CD4-positive, alpha-beta T cell treated with Interleukin-2 at 100 ng/mL for 4 hours (primary cell): ENCODE measurements at regions not wholly inside any gene's neighbourhood (a gene's known extent, or its start where the extent isn't known, plus 50 kb on each side); places are given as distances from the start of the nearest gene placed in this dataset.

Experiments
- DNase-seq: peaks from one replicate; pipeline ENCODE4 v3.0.0-alpha.2; 2020; ENCODE audit warnings: low spot score

DNA sequence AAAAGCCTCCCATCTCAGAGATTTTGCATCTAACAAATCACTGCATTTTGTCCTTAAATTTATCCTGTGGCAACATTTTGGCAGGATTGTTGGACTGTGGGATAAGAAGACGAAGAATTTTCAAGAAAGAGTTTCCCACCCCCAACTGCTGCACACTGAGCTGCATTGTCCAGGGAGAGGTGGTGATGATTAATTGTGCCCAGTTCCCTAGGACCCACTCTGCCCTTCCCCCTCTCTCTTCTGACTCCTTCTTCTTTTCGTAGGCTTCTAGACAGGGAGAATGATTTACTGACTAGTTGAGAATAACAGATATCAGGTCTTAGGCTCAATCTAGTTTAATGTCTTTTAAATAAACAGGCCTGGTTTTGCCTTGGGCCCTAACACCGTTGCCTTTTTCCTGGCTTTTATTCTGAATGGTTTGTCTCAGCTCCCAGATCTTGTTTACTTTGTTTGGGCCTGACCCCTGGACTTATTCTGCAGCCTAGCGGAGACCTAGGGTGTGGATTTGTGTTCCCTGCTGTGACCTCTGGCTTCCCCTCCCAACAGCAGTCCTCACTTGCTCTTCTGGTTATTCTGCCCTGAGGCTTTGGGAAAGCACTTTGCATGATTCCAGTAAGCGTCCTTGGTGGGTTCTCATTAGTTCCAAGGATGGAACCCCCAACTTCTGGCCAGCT lies 233.3 kb downstream of the INSIG2 start:
- no peak for DNase-seq

DNA sequence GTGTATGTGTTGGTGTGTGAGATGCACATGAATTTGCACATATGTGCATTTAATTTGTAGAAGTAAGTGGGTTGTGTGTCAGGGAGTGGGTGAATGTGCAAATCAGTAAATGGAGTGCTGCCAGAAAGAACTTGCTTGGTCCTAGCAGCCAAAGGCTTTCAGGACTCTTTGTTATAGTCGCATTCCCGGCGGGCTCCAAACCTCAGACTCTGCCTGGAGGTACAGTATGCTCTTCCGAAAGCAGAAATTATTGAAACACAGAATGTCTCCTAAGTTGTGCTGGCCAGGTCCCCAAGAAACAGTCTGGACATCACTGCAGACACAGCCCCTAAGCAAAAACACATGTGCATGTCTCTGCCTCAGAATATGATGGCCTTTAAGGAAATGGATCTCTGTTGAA lies 232.4 kb downstream of the INSIG2 start:
- DNase-seq: no peak

DNA sequence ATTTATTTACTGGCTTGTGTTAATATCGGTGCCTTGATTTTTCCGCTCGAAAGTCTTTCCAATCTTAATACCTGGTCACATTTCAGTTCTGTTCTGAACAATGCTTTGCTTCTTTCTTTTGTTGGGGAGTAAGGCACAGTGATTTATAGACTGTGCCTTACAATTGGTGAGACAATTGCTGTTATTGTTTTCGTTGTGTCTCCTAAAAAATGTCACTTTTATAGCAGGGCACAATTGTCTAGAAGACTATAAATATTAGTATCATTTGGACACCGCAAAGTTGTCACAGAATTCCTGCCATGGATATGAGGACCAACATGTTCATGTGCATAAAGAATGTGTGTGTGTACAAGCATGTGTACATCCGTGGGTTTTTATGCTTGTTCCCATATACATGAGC lies 231.9 kb downstream of the INSIG2 start:
- no peak for DNase-seq

DNA sequence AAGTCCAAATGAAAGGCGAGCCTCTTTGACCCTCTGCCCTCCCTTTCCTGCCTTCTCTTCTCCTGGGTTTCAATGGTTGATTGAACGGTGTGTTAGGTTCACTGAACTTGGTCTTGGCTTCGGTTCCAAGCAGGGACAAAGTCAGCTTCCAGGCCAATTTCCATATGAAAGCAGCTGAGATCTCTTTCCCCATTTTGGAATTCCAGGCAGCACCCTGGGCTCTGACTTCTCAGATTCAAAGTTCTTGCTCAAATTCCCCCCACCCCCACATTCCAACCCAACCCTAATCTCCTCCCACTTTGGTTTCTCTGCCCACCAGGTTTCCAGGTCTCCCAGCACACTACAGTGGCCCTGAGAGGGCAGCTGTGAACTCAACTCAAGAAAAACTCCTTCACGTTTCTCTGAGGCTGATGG lies 231.0 kb downstream of the INSIG2 start:
- DNase-seq: no peak

DNA sequence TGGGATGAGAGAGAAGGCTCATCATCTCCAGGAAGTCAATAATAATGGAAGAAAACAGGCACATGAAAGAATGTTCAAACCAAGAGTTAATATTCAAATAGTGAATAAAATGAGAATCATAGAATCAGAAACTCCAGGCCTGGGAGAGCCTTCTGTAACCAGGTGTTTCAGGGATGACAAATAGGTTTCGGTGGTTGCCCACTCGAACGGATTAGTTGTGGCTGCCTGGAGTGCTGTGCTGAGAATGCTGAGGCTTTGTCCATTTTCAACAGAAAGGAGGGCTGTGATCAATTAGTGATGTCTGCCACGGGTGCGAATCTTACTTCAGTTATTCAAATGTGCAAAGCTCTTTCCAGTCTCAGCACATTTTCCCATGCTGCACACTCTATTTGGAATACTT lies 227.3 kb downstream of the INSIG2 start:
- DNase-seq: no peak

DNA sequence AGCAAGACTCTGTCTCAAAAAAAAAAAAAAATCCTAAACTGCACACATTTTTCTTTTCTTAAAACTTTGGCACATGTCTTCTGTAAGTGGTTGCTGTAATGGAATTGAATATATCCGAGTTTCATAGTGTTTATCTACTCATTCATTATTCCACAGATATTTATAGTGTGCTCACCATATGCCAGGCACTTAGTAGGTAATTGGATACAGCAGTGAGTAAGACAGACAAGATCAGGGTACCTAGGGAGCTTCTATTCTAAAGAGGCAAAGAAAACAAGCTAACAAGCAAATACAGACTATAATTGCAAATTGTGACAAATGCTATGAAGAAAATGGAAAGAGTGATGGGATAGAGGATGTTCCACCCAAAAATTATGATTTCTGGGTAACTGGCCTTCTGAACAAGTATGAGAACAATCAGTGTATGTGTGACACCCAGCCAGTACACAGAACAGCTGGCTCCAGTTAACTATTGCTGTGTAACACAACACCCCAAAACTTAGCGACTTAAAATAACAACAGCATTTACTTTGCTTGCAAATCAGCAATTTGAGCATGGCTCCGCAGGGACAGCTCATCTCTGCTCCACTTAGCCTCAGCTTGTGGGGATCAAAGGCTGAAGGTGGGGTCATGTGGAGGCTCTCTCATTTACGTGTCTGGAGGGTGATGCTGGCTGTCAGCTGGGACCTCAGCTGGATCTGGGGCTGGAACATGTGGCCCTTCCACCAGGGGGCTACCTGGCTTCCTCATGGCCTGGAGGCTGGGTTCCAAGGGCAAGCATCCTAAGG lies 224.9 kb downstream of the INSIG2 start:
- no peak for DNase-seq

DNA sequence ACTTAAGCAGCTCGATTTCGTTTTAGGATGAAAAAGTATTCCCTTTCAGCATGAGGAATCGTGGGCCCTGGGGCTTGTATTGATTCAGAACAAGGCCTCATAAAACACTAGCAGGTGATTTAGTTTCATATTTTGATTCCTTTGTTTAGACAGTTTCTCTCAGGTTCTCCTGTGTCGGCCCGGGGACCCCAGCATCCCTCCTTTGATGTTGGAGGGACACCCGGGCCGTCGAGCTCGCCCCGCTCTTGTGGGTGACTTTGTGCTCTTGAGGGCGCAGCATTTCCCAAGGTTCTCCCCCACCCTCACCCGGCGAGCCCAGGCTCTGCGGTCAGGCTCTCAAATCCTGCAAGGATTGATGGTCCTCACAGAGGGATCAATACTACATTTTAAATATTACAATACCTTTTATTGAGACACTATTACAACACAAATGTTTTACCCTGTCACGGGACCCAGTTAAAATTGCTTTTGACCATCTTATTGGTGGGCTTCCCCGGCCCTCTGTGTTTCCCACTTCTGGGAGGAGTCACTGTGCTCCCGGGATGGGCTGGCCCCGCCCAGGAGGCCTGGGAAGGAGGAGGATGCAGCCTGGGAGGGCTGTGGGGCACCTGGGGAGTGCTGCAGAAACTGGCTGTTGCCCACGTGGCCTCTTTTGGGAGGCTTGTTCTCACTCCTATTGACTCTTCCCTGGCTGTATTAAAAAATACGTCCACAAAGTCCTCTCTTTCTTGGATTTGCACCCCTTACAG lies 222.6 kb downstream of the INSIG2 start:
- no peak for DNase-seq

DNA sequence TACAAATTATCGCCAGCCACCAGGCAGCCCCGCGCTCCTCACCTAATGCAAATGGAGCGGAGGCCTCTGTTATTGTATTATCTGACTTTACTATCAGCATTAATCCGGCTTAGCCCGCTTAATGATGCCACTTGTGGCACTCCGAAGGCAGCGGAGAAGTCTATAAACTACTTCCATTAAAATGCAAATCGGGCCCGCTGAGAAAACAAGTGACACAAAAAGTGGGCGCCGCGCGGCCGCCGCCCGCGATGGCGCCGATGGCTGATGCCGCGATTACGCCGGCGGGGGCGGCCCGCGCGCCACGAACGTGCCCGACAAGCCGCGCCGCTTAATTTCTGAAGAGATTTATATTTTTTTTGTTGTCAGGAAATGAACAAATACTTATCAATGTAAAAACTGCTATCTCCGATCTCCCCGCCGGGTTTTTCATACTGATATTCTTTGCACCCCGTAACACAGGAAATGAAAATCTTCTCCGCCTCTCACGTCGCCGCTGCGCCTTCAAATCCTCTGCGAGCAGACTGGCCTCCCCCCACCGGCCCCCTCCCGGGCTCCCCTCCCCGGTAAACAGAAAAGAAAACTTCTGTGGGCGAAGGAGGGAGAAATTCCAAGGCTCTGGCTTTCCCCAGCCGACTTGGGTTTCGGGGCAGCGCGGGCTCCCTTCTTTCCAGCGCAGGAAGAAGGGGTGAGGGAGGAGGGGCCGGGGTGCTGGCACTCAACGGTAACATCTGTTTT lies 221.8 kb downstream of the INSIG2 start:
- DNase-seq: peak; percentile 55

DNA sequence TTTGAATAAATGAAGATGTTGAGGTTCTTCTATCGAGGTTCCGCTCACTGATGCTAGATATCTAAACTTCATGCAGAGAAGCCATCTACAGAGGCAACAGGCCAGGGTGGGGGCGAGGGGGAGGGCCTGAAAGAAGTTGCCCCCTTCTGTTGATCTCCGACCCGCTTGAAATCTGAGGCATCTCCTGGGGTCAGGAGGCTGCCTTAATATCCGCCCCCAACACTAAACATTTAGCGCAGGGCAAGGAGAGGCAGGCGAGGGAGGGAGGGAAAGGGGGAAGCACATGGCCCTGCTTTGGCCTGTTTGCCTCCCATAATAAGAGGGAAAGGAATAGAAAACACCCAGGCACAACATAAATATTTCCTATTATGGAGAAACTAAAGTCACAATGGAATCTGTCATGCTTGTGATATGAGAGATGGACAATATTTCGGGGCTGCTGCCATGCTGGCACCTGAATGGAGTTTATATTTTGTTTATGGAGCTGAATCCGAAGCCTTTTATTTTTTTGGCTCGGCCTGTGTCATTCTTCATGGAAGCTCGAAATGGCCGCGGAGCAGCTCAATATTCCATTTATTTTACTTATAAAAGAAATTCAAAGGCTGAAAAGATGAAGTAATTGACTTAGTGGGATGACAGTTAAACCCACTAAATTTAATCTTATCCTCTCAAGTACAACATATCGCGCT lies 221.1 kb downstream of the INSIG2 start:
- DNase-seq: no peak

DNA sequence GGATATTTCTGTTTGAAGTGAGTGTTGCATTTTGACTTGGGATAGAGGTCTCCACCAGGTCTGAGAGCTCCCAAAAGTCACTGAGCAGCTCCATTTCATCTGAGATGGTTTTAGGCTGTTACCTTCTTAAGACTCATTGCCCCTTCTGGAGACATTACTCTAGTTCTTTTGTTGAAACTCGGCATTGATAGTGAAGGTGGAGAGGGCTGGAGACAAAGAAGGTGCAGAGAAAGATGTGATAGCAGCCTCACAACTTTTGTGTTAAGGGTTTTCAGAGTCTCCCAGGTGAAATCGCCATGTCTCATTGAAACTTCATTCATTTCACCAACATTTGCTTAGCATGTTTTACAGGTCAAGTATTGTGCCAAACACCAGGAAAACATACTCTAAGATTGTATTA lies 219.6 kb downstream of the INSIG2 start:
- no peak for DNase-seq

DNA sequence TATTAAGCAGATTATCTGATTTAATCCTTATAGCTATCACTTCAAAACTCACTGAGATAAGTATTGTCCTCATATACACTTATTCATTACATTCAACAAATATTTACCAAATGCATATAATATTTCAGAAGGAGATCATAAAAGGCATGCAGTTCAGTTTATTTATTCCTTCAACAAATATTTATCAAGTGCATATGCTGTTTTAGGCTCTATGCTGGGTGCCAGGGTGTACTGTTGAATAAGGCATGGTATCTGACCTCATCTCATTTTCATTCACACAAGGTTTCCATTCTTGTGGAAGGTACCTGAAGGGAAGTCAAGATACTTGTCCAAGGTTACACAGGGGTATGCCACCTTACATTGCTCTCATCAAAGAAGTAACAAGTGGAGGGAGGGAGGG lies 213.0 kb downstream of the INSIG2 start:
- DNase-seq: no peak

DNA sequence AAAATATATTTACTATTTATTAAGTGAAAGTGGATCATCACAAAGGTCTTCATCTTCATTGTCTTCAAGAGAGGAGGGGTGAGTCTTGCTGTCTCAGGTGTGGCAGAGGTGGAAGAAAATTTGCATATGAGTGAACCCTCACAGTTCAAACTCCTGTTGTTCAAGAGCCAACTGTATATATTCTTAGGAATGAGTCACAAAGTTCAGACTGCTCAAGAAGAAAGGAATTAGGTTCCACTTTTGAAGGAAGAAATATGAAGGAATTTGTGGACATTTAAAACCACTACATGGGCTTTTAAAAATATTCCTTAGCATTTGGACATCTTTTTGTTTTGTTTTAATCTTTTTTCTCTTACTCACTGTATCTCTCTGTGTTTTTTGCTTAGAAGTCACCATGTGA lies 212.6 kb downstream of the INSIG2 start:
- DNase-seq: no peak

DNA sequence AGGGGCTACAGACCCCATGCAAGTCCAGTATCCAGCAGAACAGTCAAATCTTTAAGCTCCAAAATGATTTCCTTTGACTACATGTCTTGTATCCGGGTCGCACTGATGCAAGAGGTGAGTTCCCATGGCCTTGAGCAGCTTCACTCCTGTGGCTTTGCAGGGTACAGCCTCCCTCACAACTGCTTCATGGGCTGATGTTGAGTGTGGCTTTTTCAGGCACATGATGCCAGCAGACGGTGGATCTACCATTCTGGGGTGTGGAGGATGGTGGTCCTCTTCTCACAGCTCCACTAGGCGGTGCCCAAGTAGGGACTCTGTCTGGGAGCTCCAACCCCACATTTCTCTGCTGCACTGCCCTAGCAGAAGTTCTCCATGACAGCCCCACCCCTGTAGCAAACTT lies 208.4 kb downstream of the INSIG2 start:
- DNase-seq: no peak

DNA sequence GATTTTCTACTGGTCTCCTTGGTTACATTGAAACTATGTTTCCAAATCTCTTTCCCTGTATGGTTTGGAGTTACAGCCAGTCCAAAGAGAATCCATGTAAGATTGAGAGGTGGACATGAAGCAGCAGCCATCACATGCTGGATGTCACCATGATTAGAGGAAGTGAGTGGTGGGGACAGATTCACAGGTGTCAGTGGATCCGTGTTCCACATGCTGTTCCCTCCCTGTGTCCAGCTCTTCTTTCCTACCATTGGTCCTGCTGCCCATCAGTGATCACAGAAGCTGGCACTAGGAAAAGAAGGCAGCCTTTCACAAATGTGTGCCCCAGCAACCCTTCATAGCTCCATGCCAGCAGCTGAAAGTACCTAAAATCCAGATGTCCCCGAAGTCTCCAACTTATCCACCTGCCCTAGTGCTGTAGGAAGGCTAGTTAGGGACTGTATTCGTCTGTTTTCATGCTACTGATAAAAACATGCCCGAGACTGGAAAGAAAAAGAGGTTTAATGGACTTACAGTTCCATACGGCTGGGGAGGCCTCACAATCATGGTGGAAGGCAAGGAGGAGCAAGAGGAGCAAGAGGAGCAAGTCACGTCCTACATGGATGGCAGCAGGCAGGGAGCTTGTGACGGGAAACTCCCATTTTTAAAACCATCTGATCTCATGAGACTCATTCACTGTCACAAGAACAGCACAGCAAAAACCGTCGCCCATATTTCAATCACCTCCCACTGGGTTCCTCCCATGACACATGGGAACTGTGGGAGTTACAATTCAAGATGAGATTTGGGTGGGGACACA lies 207.5 kb downstream of the INSIG2 start:
- DNase-seq: no peak

DNA sequence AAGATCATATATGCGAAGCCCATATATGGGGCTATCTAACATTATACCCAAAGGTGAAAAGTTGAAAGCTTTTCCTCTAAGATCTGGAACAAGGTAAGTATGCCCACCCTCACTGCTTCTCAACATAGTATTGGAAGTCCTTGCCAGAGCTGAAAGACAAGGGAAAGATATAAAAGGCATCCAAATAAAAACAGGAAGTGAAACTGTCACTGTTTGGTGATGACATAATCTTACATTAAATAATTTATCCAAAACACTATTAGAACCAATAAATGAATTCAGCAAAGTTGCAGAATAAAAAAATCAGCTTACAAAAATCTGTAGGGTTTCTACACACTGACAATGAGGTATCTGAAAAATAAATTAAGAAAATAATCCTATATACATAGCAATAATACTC lies 205.8 kb downstream of the INSIG2 start:
- DNase-seq: no peak

DNA sequence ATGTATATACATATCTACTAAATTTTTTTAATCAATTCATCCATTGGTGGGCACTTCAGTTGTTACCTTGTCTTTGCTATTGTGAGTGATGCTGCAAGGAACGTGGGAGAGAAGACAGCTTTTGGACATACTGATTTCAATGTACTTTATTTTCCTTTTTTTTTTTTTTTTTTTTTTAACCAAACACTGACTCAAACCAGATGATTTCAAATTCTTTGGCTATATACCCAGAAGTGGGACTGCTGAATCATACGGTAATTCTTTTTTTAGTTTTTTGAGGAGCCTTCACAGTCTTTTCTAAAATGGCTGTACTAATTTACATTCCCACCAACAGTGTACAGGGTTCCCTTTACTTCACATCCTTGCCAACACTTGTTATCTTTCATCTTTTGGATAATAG lies 204.7 kb downstream of the INSIG2 start:
- no peak for DNase-seq

DNA sequence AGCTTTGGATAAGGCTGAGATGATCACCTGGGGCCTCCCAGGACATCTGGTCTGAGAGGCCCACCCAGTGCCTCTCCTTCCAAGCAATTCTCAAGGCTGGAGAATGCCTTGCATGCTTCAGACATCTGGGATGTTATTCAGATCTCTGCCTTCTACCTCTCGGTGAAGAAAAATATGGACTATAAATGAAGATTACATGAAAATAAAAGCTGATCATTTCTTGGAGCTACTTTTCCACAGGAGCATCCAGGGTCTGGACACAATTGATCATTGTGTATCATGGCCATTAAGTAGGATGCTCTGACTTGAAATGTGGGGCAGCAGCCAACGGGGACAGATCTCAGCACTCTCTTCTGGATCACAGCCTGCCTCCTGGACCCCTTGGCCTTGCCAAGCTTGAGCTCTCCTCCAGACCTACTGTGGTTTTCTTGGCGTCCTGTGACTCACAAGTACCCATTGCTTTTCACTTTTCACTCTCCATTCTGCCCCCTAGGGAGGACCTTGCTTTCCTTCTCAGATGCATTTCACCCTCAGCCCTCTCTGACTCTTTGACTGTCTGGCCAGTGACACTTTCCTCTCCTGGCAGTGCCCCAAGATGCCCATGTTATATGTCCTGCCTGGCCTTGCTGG lies 203.1 kb downstream of the INSIG2 start:
- no peak for DNase-seq

DNA sequence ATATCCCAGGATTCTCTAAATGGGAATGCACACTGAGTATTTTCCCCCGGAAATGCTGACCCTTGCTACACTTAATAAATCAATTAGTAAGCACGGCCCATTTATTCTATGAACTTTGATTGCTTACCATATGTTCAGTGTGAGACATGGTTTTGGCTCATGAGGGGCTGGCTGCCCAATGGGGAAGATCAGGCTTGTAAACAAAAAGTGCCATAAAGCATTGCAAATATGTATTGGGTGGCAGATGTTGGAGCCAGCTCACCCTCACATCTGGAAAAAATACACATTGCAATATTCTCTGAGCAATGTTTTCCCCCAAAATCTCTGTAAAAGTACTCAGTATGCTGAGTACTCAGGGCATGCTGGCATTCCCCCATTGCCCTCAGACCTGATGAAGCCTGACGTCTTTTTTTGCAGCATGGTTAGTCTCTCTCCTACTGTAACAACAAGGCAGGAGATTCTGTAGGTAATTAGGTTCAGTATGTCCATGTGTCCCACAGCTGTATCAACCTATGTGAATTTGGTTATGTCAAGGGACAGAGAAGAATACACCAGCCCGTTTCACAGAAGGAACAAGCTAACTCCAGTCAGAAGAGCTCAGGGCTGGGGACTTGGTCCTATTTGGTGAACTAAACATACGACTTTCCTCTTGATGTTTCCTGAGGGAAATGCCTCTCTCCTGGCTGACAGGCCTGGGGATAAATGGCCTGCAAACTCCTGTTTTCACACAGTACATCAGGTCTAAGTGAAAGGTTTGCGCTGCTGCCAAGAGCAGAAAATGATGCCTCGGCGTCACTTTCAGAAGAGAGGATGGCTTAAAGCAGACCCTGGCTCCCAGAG lies 202.4 kb downstream of the INSIG2 start:
- DNase-seq: no peak

DNA sequence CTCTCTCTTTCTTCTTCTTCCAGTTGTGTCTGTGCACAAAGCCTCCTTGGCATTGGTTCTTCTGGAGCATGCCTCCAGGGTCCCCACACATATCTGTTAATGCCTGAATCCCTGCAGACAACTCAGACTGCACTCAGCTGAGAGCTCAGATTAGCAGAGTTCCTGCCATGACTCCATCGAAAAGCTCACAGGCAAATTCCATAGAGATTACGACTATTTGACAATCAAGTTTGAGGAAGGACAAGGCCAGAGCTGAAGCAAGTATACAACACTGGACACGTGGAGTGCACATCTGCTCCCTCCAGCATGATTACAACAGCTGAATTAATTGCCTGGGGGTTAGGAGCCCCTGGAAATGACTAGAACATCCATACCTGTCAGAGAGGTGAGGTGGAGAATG lies 190.7 kb downstream of the INSIG2 start:
- no peak for DNase-seq

DNA sequence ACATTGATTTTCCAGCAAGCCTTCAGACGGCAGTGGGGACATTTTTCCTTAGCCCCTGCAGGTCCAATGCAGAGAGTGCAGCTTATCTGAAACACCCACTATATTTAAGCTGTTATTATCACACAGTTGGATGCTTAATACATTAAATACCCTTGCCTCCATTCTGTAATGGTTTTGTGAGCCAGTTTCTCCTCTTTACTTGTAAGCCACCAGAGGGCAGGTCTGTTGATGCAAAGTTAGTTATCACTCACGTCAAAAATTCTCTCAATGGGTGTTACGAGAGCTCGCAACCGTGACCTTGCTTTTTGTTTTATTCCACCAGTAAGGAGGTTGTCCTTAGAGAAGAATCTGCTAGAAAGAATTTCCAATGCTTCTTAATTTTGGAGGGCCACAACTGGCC lies 189.8 kb downstream of the INSIG2 start:
- DNase-seq: no peak
